ENCODE measurements at regions not wholly inside any gene's neighbourhood (a gene's known extent, or its start where the extent isn't known, plus 50 kb on each side); places are given as distances from the start of the nearest gene placed in this dataset.

- TF ChIP-seq CHD1 (IDR thresholded peaks at IDR 0.05; ENCODE audit: low read depth, low read length) = no peak
- TF ChIP-seq CTCF (conservative IDR thresholded peaks at IDR 0.05; ENCODE audit: low read depth, low read length) = no peak
- TF ChIP-seq POLR2A (IDR thresholded peaks at IDR 0.05; ENCODE audit: low read depth, low read length) = no peak
- no peak for TF ChIP-seq USF2 (IDR thresholded peaks at IDR 0.05; ENCODE audit: low read depth, low read length)
- TF ChIP-seq RFX5 (IDR thresholded peaks at IDR 0.05; ENCODE audit: low read depth, low read length) = no peak
- no peak for TF ChIP-seq RAD21 (IDR thresholded peaks at IDR 0.05; ENCODE audit: low read length)
- TF ChIP-seq FOS (IDR thresholded peaks at IDR 0.05; ENCODE audit: low read depth, low read length) = no peak
- no peak for TF ChIP-seq ELK1 (IDR thresholded peaks at IDR 0.05; ENCODE audit: borderline replicate concordance, low read depth, low read length)
- no peak for TF ChIP-seq CEBPB (IDR thresholded peaks at IDR 0.05; ENCODE audit: low read depth, low read length)
- TF ChIP-seq MAZ (IDR thresholded peaks at IDR 0.05; ENCODE audit: borderline replicate concordance, low read depth, low read length) = no peak
These were observed 111.7 kb downstream of the PABPC4L start for GRCh38 chr4:134089885-134090284.

Data from IMR-90 (cell line).